Loucy (cell line): ENCODE measurements at regions not wholly inside any gene's neighbourhood (a gene's known extent, or its start where the extent isn't known, plus 50 kb on each side); places are given as distances from the start of the nearest gene placed in this dataset.

Experiments
- H2AFZ ChIP-seq: fragments of 200-600 bp; sonication (generic); 2 replicates; pipeline ENCODE4 v1.6.0; 2016; ENCODE audit warnings: antibody characterized with exemption, mild to moderate bottlenecking, low read length, moderate library complexity
- H3F3A ChIP-seq: fragments of 200-600 bp; 2 replicates; pipeline ENCODE4 v1.6.0; 2016; ENCODE audit warnings: antibody characterized with exemption, low read depth, mild to moderate bottlenecking
- H3K27me3 ChIP-seq: fragments of 200-600 bp; sonication (generic); 2 replicates; pipeline ENCODE4 v1.6.1; 2014; ENCODE audit warnings: low read length, mild to moderate bottlenecking; ENCODE audit not compliant: insufficient read depth, poor library complexity, severe bottlenecking
- H3K36me3 ChIP-seq: fragments of 200-600 bp; sonication (generic); 2 replicates; pipeline ENCODE4 v1.6.1; 2016; ENCODE audit warnings: low read length; ENCODE audit not compliant: insufficient read depth
- H3K4me1 ChIP-seq: fragments of 200-600 bp; sonication (generic); 2 replicates; pipeline ENCODE4 v1.5.1; 2014; ENCODE audit warnings: low read length, mild to moderate bottlenecking; ENCODE audit not compliant: insufficient read depth, poor library complexity, severe bottlenecking
- H3K4me2 ChIP-seq: fragments of 200-600 bp; sonication (generic); 2 replicates; pipeline ENCODE4 v1.6.0; 2014; ENCODE audit warnings: antibody characterized with exemption, low read length, low read depth, mild to moderate bottlenecking; ENCODE audit not compliant: poor library complexity, severe bottlenecking
- H3K4me3 ChIP-seq: fragments of 200-600 bp; sonication (generic); 2 replicates; pipeline ENCODE4 v1.5.1; 2014; ENCODE audit warnings: low read length, mild to moderate bottlenecking, mixed read lengths; ENCODE audit not compliant: poor library complexity, severe bottlenecking
- H3K79me2 ChIP-seq: fragments of 200-600 bp; sonication (generic); 2 replicates; pipeline ENCODE4 v1.6.1; 2014; ENCODE audit warnings: low read length; ENCODE audit not compliant: insufficient read depth
- H3K9ac ChIP-seq: fragments of 200-600 bp; sonication (generic); 2 replicates; pipeline ENCODE4 v1.6.0; 2014; ENCODE audit warnings: mild to moderate bottlenecking, low read depth, low read length, moderate library complexity; ENCODE audit not compliant: poor library complexity, severe bottlenecking
- H3K9me2 ChIP-seq: fragments of 200-600 bp; sonication (generic); replicated peaks from 2 replicates; pipeline ENCODE4 v1.6.1; 2016; ENCODE audit warnings: low read depth, low read length, mixed read lengths
- H3K9me3 ChIP-seq: fragments of 200-600 bp; sonication (generic); 2 replicates; pipeline ENCODE4 v1.6.1; 2014; ENCODE audit warnings: mild to moderate bottlenecking, antibody characterized with exemption, low read length, low read depth; ENCODE audit not compliant: insufficient read depth
- H4K20me1 ChIP-seq: fragments of 200-600 bp; sonication (generic); 2 replicates; pipeline ENCODE4 v1.6.0; 2014; ENCODE audit warnings: antibody characterized with exemption, low read length, mild to moderate bottlenecking; ENCODE audit not compliant: insufficient read depth, poor library complexity, severe bottlenecking
- EZH2phosphoT487 ChIP-seq: fragments of 200-600 bp; IDR thresholded peaks from 2 replicates; pipeline ENCODE4 v1.6.1; 2018; ENCODE audit warnings: antibody characterized with exemption, mild to moderate bottlenecking, moderate library complexity, borderline replicate concordance
- TF ChIP-seq, protein P1 (sequence below): fragments of 200-600 bp; sonication (generic); conservative IDR thresholded peaks from 2 replicates; pipeline ENCODE4 v1.5.1; 2014; ENCODE audit warnings: mild to moderate bottlenecking, antibody characterized with exemption, low read length

- no peak overlapping the region for H3K4me3 ChIP-seq
- no peaks in the 10 kb centered on the region for H3K79me2 ChIP-seq
- no peaks in the 10 kb centered on the region for H3K9me2 ChIP-seq
- no peak overlapping the region for H3K4me2 ChIP-seq
- H3F3A ChIP-seq = no peaks in the 10 kb centered on the region
- no peaks in the 10 kb centered on the region for H3K4me1 ChIP-seq
- H3K27me3 ChIP-seq = no peaks in the 10 kb centered on the region
- no peak overlapping the region for H3K9ac ChIP-seq
- H3K9me3 ChIP-seq = no peaks in the 10 kb centered on the region; the same call in 1 of the 2 replicates
- no peak overlapping the region for H2AFZ ChIP-seq
- H4K20me1 ChIP-seq = no peaks in the 10 kb centered on the region
- H3K36me3 ChIP-seq = no peaks in the 10 kb centered on the region
- TF ChIP-seq, protein P1, sequence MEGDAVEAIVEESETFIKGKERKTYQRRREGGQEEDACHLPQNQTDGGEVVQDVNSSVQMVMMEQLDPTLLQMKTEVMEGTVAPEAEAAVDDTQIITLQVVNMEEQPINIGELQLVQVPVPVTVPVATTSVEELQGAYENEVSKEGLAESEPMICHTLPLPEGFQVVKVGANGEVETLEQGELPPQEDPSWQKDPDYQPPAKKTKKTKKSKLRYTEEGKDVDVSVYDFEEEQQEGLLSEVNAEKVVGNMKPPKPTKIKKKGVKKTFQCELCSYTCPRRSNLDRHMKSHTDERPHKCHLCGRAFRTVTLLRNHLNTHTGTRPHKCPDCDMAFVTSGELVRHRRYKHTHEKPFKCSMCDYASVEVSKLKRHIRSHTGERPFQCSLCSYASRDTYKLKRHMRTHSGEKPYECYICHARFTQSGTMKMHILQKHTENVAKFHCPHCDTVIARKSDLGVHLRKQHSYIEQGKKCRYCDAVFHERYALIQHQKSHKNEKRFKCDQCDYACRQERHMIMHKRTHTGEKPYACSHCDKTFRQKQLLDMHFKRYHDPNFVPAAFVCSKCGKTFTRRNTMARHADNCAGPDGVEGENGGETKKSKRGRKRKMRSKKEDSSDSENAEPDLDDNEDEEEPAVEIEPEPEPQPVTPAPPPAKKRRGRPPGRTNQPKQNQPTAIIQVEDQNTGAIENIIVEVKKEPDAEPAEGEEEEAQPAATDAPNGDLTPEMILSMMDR = no peak
- no peak for TF ChIP-seq EZH2phosphoT487
These were observed 182.2 kb upstream of the GSC start for GRCh38 chr14:94952097-94952496.

DNA sequence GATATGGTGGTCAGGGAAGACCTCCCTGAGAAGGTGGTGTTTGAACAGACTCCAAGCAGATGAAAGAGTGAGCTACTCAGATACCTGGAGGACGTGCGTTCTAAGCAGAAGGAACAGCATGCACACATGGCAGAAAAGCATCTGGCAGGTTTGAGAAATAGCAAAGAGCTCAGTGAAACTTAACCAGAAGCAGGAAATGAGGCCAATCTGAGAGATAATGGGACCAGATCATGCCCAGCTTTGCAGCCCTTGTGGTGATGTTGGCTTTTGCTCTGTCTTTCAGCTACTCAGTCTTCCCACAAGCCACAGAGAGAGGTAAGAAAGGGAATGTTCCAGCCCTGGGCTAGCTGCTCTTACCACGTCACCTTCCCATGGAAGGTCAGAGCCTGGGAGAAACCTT, 176.3 kb upstream of the GSC start:
- Histone ChIP-seq H3K9me3 (no peaks in the 10 kb centered on the region), H3K27me3 (no peaks in the 10 kb centered on the region), H3K4me2 (no peak overlapping the region), H4K20me1 (no peaks in the 10 kb centered on the region), H3K9ac (no peak overlapping the region), H3K79me2 (no peaks in the 10 kb centered on the region), H3K4me3 (no peak overlapping the region), H3K4me1 (no peaks in the 10 kb centered on the region), H3K9me2 (no peaks in the 10 kb centered on the region), H2AFZ (no peak overlapping the region), H3F3A (no peaks in the 10 kb centered on the region), H3K36me3 (no peaks in the 10 kb centered on the region)
- TF ChIP-seq, protein P1 = no peak
- no peak for TF ChIP-seq EZH2phosphoT487

- H3K4me3 ChIP-seq = no peak overlapping the region
- H4K20me1 ChIP-seq = no peaks in the 10 kb centered on the region
- no peak overlapping the region for H2AFZ ChIP-seq
- no peaks in the 10 kb centered on the region for H3K9me3 ChIP-seq
- H3K4me2 ChIP-seq = no peak overlapping the region
- no peak overlapping the region for H3K9ac ChIP-seq
- no peaks in the 10 kb centered on the region for H3K36me3 ChIP-seq
- no peaks in the 10 kb centered on the region for H3K4me1 ChIP-seq
- no peak for TF ChIP-seq EZH2phosphoT487
- TF ChIP-seq, protein P1 = no peak
- no peaks in the 10 kb centered on the region for H3F3A ChIP-seq
- no peaks in the 10 kb centered on the region for H3K79me2 ChIP-seq
- H3K9me2 ChIP-seq = no peaks in the 10 kb centered on the region
- no peaks in the 10 kb centered on the region for H3K27me3 ChIP-seq
These were observed 175.7 kb upstream of the GSC start for GRCh38 chr14:94945615-94946014.
